H1 (cell line): ENCODE measurements at regions not wholly inside any gene's neighbourhood (a gene's known extent, or its start where the extent isn't known, plus 50 kb on each side); places are given as distances from the start of the nearest gene placed in this dataset.

ENCODE experiments used
- CTCF ChIA-PET: fragments of 300-600 bp; sonication (Branson Sonifier 250); formaldehyde crosslinking; loops from one replicate; lab custom pipeline; 2021; ENCODE audit not compliant: partially characterized antibody; lab: Charles Lee
- POLR2A ChIA-PET: fragments of 300-600 bp; sonication (Branson Sonifier 250); formaldehyde crosslinking; loops from one replicate; lab custom pipeline; 2021; ENCODE audit warnings: inconsistent platforms; ENCODE audit not compliant: partially characterized antibody; lab: Charles Lee
- DNase-seq, 2 experiments: peaks; one replicate each; pipeline versions ENCODE4 v3.0.0 to v3.0.0-alpha.2; 2010 to 2022; ENCODE audit warnings: low spot score in 2 of 2, low read depth in 1 of 2, mixed read lengths in 1 of 2
- FAIRE-seq: peaks from 2 replicates; lab custom pipeline; 2011; peaks lifted over from hg19 to GRCh38; lab: Jason Lieb, UNC
- H2AFZ ChIP-seq: 2 replicates; pipeline ENCODE4 v1.8.1; 2012; ENCODE audit warnings: low read length, inconsistent platforms
- H2AK5ac ChIP-seq: 2 replicates; pipeline ENCODE4 v1.6.1; 2013; ENCODE audit warnings: low read depth, low read length
- H2BK120ac ChIP-seq: replicated peaks from 2 replicates; pipeline ENCODE3; 2013; ENCODE audit warnings: low read depth, low read length, inconsistent platforms
- H2BK12ac ChIP-seq: 2 replicates; pipeline ENCODE4 v1.6.1; 2013; ENCODE audit warnings: low read depth, low read length
- H2BK15ac ChIP-seq: 2 replicates; pipeline ENCODE4 v1.6.1; 2013; ENCODE audit warnings: low read length
- H2BK20ac ChIP-seq: 2 replicates; pipeline ENCODE4 v1.6.1; 2013; ENCODE audit warnings: low read length
- H2BK5ac ChIP-seq: 2 replicates; pipeline ENCODE4 v1.6.1; 2013; ENCODE audit warnings: low read depth, low read length
- H3K14ac ChIP-seq: 2 replicates; pipeline ENCODE4 v1.6.1; 2013; ENCODE audit warnings: inconsistent platforms; ENCODE audit not compliant: insufficient read length
- H3K18ac ChIP-seq: 2 replicates; pipeline ENCODE4 v1.6.1; 2013; ENCODE audit warnings: low read length; ENCODE audit errors: extremely low read depth
- H3K23ac ChIP-seq: 2 replicates; pipeline ENCODE4 v1.6.1; 2013; ENCODE audit warnings: inconsistent platforms; ENCODE audit not compliant: insufficient read length
- H3K23me2 ChIP-seq: 2 replicates; pipeline ENCODE4 v1.6.1; 2013; ENCODE audit warnings: low read depth, low read length
- H3K27ac ChIP-seq: 2 replicates; pipeline ENCODE4 v1.6.1; 2011; ENCODE audit warnings: low read depth, low read length, inconsistent platforms
- H3K27me3 ChIP-seq, 4 experiments: replicated peaks in 1 of 4; 1 replicate in 1 of 4; 2 replicates in 3 of 4; pipeline versions ENCODE4 v1.6.1 to v1.8.1; 2011 to 2013; ENCODE audit warnings: low read length in 3 of 4, mild to moderate bottlenecking in 3 of 4, inconsistent platforms in 2 of 4, mixed read lengths in 2 of 4, moderate library complexity in 1 of 4; ENCODE audit not compliant: control insufficient read depth in 3 of 4, insufficient read depth in 3 of 4; ENCODE audit errors: extremely low read depth in 1 of 4
- H3K36me3 ChIP-seq, 4 experiments: 2 replicates each; pipeline versions ENCODE4 v1.6.1 to v1.8.1; 2011 to 2013; ENCODE audit warnings: mild to moderate bottlenecking in 4 of 4, low read length in 3 of 4, moderate library complexity in 2 of 4, control low read depth in 1 of 4, inconsistent platforms in 1 of 4; ENCODE audit not compliant: insufficient read depth in 4 of 4, control insufficient read depth in 2 of 4
- H3K4ac ChIP-seq: replicated peaks from 2 replicates; pipeline ENCODE3; 2013; ENCODE audit warnings: low read length, low read depth, mixed read lengths, inconsistent platforms; ENCODE audit not compliant: insufficient read length
- H3K4me1 ChIP-seq, 4 experiments: replicated peaks in 1 of 4; 1 replicate in 1 of 4; 2 replicates in 3 of 4; pipeline versions ENCODE4 v1.6.1 to v1.8.1; 2011 to 2013; ENCODE audit warnings: low read length in 3 of 4, inconsistent platforms in 2 of 4, mixed read lengths in 1 of 4; ENCODE audit not compliant: insufficient read depth in 4 of 4, control insufficient read depth in 3 of 4
- H3K4me2 ChIP-seq, 2 experiments: 2 replicates each; pipeline versions ENCODE4 v1.6.1 to v1.8.1; 2011 to 2013; ENCODE audit warnings: low read depth in 2 of 2, low read length in 2 of 2, control low read depth in 1 of 2, inconsistent platforms in 1 of 2, mild to moderate bottlenecking in 1 of 2; ENCODE audit not compliant: insufficient read depth in 1 of 2
- H3K4me3 ChIP-seq, 4 experiments: fragments of 200-600, 300-600 bp in 1 of 4; sonication (generic), shearing (Covaris generic), sonication (Bioruptor Twin) in 1 of 4; 2 replicates each; pipeline versions ENCODE4 v1.5.1 to v1.8.1; 2011 to 2016; ENCODE audit warnings: low read length in 4 of 4, low read depth in 3 of 4, control low read depth in 2 of 4, inconsistent platforms in 2 of 4, mild to moderate bottlenecking in 2 of 4, mixed read lengths in 1 of 4, moderate library complexity in 1 of 4; ENCODE audit not compliant: insufficient read depth in 2 of 4; ENCODE audit errors: extremely low read depth in 1 of 4
- H3K56ac ChIP-seq: replicated peaks from 2 replicates; pipeline ENCODE3; 2013; ENCODE audit warnings: low read depth, mild to moderate bottlenecking, mixed read lengths, low read length, inconsistent platforms; ENCODE audit not compliant: insufficient read length
- H3K79me1 ChIP-seq: 2 replicates; pipeline ENCODE4 v1.6.1; 2013; ENCODE audit warnings: low read depth, low read length, control low read depth
- H3K79me2 ChIP-seq, 2 experiments: 2 replicates each; pipeline versions ENCODE4 v1.6.1 to v1.8.1; 2012 to 2013; ENCODE audit warnings: low read length in 2 of 2, mild to moderate bottlenecking in 2 of 2, inconsistent platforms in 1 of 2; ENCODE audit not compliant: insufficient read depth in 2 of 2, control insufficient read depth in 1 of 2
- H3K9ac ChIP-seq, 4 experiments: replicated peaks in 1 of 4; 1 replicate in 1 of 4; 2 replicates in 3 of 4; pipeline versions ENCODE4 v1.6.1 to v1.8.1; 2011 to 2013; ENCODE audit warnings: low read depth in 3 of 4, low read length in 3 of 4, control low read depth in 2 of 4, mild to moderate bottlenecking in 2 of 4, moderate library complexity in 2 of 4, inconsistent platforms in 1 of 4; ENCODE audit errors: extremely low read depth in 1 of 4
- H3K9me3 ChIP-seq, 2 experiments: 2 replicates each; pipeline versions ENCODE4 v1.6.1 to v1.8.1; 2012 to 2013; ENCODE audit warnings: mild to moderate bottlenecking in 2 of 2, moderate library complexity in 2 of 2, control low read depth in 1 of 2, inconsistent platforms in 1 of 2, low read depth in 1 of 2, low read length in 1 of 2, mixed read lengths in 1 of 2; ENCODE audit not compliant: insufficient read depth in 2 of 2
- H4K20me1 ChIP-seq, 2 experiments: replicated peaks in 1 of 2; 2 replicates each; pipeline versions ENCODE3 to v1.8.1; 2011 to 2013; ENCODE audit warnings: inconsistent platforms in 2 of 2, low read length in 2 of 2, mild to moderate bottlenecking in 1 of 2; ENCODE audit not compliant: insufficient read depth in 2 of 2, control insufficient read depth in 1 of 2
- H4K5ac ChIP-seq: 2 replicates; pipeline ENCODE4 v1.6.1; 2013; ENCODE audit warnings: low read length, low read depth, mixed read lengths, inconsistent platforms; ENCODE audit not compliant: insufficient read length
- H4K8ac ChIP-seq: 2 replicates; pipeline ENCODE4 v1.8.0; 2013; ENCODE audit warnings: mild to moderate bottlenecking, moderate library complexity, low read length, inconsistent platforms; ENCODE audit not compliant: insufficient read depth; ENCODE audit errors: extremely low read depth
- H4K91ac ChIP-seq: replicated peaks from 2 replicates; pipeline ENCODE3; 2013; ENCODE audit warnings: low read length, mixed read lengths, inconsistent platforms; ENCODE audit not compliant: insufficient read length
- BACH1 ChIP-seq: IDR thresholded peaks from 2 replicates; pipeline ENCODE4 v1.6.1; 2012; ENCODE audit warnings: low read length, improper control_type of control experiment
- BRCA1 ChIP-seq: IDR thresholded peaks from 2 replicates; pipeline ENCODE4 v1.6.1; 2012; ENCODE audit warnings: low read depth, low read length, improper control_type of control experiment
- CBX5 ChIP-seq: fragments of 300-800, 300-1000 bp; sonication (generic); IDR thresholded peaks from 2 replicates; pipeline ENCODE4 v1.7.1; 2016; ENCODE audit warnings: antibody characterized with exemption, low read length, low read depth
- CREB1 ChIP-seq: IDR thresholded peaks from 2 replicates; pipeline ENCODE4 v1.6.1; 2012; ENCODE audit warnings: inconsistent platforms
- EGR1 ChIP-seq: IDR thresholded peaks from 2 replicates; pipeline ENCODE4 v1.6.1; 2011; ENCODE audit warnings: low read depth, low read length, borderline replicate concordance
- JUN ChIP-seq: IDR thresholded peaks from 2 replicates; pipeline ENCODE4 v1.6.1; 2011; ENCODE audit warnings: low read depth, mild to moderate bottlenecking, improper control_type of control experiment, low read length
- JUND ChIP-seq: IDR thresholded peaks from 2 replicates; pipeline ENCODE4 v1.6.1; 2011; ENCODE audit warnings: mild to moderate bottlenecking, improper control_type of control experiment, low read length
- SIRT6 ChIP-seq: IDR thresholded peaks from one replicate; pipeline ENCODE4 v1.7.1; 2012; ENCODE audit warnings: low read length, inconsistent platforms
- SP2 ChIP-seq: IDR thresholded peaks from 2 replicates; pipeline ENCODE4 v1.6.1; 2012; ENCODE audit warnings: mild to moderate bottlenecking, low read length, inconsistent platforms
- SUZ12 ChIP-seq: fragments of 200-600 bp; sonication (generic); IDR thresholded peaks from 2 replicates; pipeline ENCODE4 v1.6.1; 2012; ENCODE audit warnings: mild to moderate bottlenecking, inconsistent platforms, low read length, moderate library complexity, mixed read lengths
- WGBS, 2 experiments: shearing (Covaris generic) in 1 of 2; methylation state at CpG; one replicate each; pipeline versions ENCODE4 v1.1.6 to v1.1.7; 2013 to 2015; ENCODE audit warnings: low lambda C conversion rate in 2 of 2, mixed read lengths in 2 of 2, inconsistent platforms in 1 of 2, low coverage in 1 of 2, missing lambda C conversion rate in 1 of 2; ENCODE audit not compliant: insufficient replicate concordance in 2 of 2, insufficient coverage in 1 of 2, insufficient read length in 1 of 2; ENCODE audit errors: extremely low coverage in 1 of 2, missing lambda C conversion rate in 1 of 2; 5-methylcytosine and 5-hydroxymethylcytosine counted together

DNA sequence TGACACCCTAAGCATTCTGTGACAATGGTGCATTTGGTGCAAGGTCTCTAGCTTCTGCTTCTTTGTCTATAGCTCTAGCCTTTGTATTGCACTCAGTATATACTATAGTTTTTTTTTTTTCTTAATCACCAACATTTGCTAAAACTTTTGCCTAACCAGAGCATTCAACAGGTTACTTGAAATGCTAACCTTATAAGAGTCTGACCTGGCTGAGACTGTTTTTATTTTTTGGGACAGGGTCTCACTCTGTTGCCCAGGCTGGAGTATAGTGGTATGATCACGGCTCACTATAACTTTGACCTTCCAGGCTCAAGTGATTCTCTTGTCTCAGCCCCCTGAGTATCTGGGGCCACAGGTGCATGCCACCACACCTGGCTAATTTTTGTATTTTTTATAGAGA is 92.4 kb downstream of the ZNF365 start:
- no peak overlapping the region for H3K23ac ChIP-seq
- no peak overlapping the region for H3K4ac ChIP-seq
- H3K36me3 ChIP-seq, result no peaks in the 10 kb centered on the region
- H2BK15ac ChIP-seq, result no peak overlapping the region
- H3K4me2 ChIP-seq, result no peak overlapping the region
- no peaks in the 10 kb centered on the region; the same call in 1 of the 2 replicates for H3K23me2 ChIP-seq
- no peaks in the 10 kb centered on the region for H3K79me2 ChIP-seq
- no peak overlapping the region for H3K18ac ChIP-seq
- H3K4me1 ChIP-seq, result peaks cover 0 to 1% (median 0%) of the 10 kb centered on the region in 4 experiments; a peak in 1 of 7 replicates
- no peak overlapping the region for H4K5ac ChIP-seq
- H2BK12ac ChIP-seq, result no peak overlapping the region
- H4K20me1 ChIP-seq, result no peaks in the 10 kb centered on the region
- no peak overlapping the region for H3K27ac ChIP-seq
- no peak overlapping the region for H3K56ac ChIP-seq
- H2AFZ ChIP-seq, result no peak overlapping the region
- H2BK120ac ChIP-seq, result no peak overlapping the region
- no peak overlapping the region for H2AK5ac ChIP-seq
- H3K9me3 ChIP-seq, result no peaks in the 10 kb centered on the region
- no peak overlapping the region for H4K8ac ChIP-seq
- TF ChIP-seq SP2, result no peak
- TF ChIP-seq CBX5, result no peak
- no peak for TF ChIP-seq SIRT6
- no peak for TF ChIP-seq BACH1
- TF ChIP-seq JUND, result no peak
- TF ChIP-seq EGR1, result no peak
- TF ChIP-seq JUN, result no peak
- no peak for TF ChIP-seq BRCA1
- TF ChIP-seq CREB1, result no peak
- no peak for TF ChIP-seq SUZ12
- H3K27me3 ChIP-seq, result peaks cover 0 to 1% (median 0%) of the 10 kb centered on the region in 4 experiments; a peak in 1 of 7 replicates
- H3K14ac ChIP-seq, result no peak overlapping the region
- H4K91ac ChIP-seq, result no peak overlapping the region
- FAIRE-seq (no peak), DNase-seq (no peak)
- CTCF ChIA-PET, result interaction anchor here (3.1 kb wide), 1 partner anchor 29 kb away, joined by 19 read pairs; no protein-coding TSS in a partner anchor
- H3K9ac ChIP-seq, result no peak overlapping the region
- no peak overlapping the region for H2BK5ac ChIP-seq
- no peaks in the 10 kb centered on the region for H3K79me1 ChIP-seq
- no peak overlapping the region for H3K4me3 ChIP-seq
- POLR2A ChIA-PET, result no interaction called here
- H2BK20ac ChIP-seq, result no peak overlapping the region
- WGBS, 2 experiments, result 88% methylated on average over 1 of the region's 1 CpG; no CpG with 5 or more reads in 1 of the 2 experiments
